GM13977 (cell line): ENCODE measurements at regions not wholly inside any gene's neighbourhood (a gene's known extent, or its start where the extent isn't known, plus 50 kb on each side); places are given as distances from the start of the nearest gene placed in this dataset.

Source experiments
- DNase-seq: peaks from one replicate; pipeline ENCODE4 v3.0.0; 2012; ENCODE audit warnings: low spot score
- in situ Hi-C: fragments of 300-500 bp; cut with MboI; formaldehyde crosslinking; loops from one replicate; pipeline ENCODE4 v1.12.0; 2022; ENCODE audit warnings: low sequenced_read_pairs, low pct_unique_long_range_greater_than_20kb, mixed read lengths, inconsistent platforms; ENCODE audit not compliant: unreplicated experiment
- TF ChIP-seq, protein P1 (sequence below): IDR thresholded peaks from 2 replicates; pipeline ENCODE4 v1.5.1; 2012; ENCODE audit warnings: mild to moderate bottlenecking, control low read depth; ENCODE audit not compliant: insufficient read depth; ENCODE audit errors: extremely low read depth, missing control alignments

DNA sequence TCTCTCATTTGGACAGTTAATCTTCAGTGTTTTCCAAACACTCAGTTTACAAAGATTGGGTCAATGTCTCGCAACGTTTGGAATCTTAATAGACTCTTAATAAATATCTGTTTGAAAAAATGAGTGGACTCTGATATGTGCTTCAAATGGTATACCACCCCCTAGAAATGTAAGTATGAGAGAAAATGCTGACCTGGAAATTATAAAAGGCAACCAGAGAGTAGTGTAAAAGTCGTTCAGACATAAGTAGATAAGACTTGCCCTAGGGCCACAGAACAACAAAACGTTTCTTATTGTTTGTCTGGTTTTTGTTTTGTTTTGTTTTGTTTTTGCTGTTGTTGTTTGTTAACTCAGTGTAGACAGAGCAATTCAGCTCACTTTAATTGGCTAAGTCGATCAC is 97.4 kb upstream of the SPTLC3 start:
- DNase-seq: no peak
- TF ChIP-seq, protein P1, sequence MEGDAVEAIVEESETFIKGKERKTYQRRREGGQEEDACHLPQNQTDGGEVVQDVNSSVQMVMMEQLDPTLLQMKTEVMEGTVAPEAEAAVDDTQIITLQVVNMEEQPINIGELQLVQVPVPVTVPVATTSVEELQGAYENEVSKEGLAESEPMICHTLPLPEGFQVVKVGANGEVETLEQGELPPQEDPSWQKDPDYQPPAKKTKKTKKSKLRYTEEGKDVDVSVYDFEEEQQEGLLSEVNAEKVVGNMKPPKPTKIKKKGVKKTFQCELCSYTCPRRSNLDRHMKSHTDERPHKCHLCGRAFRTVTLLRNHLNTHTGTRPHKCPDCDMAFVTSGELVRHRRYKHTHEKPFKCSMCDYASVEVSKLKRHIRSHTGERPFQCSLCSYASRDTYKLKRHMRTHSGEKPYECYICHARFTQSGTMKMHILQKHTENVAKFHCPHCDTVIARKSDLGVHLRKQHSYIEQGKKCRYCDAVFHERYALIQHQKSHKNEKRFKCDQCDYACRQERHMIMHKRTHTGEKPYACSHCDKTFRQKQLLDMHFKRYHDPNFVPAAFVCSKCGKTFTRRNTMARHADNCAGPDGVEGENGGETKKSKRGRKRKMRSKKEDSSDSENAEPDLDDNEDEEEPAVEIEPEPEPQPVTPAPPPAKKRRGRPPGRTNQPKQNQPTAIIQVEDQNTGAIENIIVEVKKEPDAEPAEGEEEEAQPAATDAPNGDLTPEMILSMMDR: no peak
- in situ Hi-C loops: no loop called here

DNA sequence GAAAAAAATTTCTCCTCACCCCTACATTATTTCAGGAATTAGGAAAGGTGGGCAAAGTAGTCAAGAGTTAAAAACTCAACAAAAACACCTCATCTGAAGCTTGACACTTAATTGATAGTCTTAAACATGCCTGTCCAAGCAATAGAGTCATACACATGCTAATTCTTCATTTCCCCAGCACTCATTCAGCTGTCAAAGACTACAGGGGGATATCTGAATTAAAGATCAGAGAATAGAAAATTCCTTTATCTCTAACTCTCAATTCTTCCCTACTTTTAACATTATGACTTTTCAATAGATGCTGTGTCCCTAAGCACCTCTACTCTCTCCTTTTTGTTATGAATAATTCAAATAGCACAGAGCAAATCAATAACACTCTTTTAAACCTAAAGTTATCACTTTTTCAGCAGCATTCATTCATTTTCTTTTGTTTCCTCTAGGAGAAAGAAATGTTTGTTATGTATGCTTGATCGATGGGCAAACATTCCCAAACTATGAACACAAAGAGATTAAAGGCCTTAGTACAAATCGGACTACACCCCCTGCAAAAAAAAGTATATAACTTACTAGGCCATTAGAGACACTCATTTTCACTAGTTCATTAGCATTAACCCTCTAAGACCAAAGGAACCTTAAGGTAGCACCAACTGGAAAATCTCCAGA is 94.9 kb upstream of the SPTLC3 start:
- TF ChIP-seq, protein P1: no peak
- in situ Hi-C loops: no loop called here
- DNase-seq: no peak

DNA sequence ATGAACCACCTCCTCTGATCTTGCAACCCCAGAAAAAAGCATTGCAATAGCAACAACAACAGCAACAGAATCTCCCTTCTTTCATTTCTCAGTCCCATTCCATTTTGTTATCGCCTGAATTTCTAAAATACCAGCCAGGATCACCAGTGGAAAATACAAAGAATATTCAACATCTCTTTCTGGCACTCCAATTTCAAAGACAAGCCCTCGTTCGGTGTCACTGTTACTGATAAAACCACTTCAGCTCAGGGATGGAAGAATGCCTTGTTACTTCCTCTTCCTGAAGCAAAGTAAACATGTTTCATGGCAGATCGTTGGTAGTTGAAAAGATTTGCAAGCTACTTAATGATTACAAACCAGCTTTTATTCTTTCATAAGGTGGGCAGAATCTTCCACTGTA is 94.0 kb upstream of the SPTLC3 start:
- DNase-seq: no peak
- TF ChIP-seq, protein P1: no peak

DNA sequence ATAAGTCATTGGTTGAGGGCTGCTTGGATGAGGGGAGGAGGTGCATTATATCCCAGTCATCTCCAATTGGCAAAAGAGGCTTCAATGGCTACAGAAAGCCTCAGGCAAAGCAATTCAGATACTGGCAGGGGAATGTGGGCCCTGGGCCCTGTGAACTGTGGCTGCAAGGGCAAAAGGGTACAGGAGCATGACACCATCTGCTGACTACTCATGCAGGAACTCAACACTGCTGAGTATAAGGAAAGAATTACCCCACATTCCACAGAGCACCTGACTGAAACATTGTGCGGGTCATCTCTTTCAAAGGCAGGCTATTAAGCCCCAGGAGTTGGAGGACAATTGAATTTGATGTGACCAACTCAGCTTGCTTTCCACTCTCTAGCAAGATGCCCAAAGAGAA is 92.1 kb upstream of the SPTLC3 start:
- DNase-seq: no peak
- TF ChIP-seq, protein P1: no peak
- in situ Hi-C loops: no loop called here

More for the DNA sequence above, 94.0 kb upstream of the SPTLC3 start:
- in situ Hi-C loops: no loop called here

DNA sequence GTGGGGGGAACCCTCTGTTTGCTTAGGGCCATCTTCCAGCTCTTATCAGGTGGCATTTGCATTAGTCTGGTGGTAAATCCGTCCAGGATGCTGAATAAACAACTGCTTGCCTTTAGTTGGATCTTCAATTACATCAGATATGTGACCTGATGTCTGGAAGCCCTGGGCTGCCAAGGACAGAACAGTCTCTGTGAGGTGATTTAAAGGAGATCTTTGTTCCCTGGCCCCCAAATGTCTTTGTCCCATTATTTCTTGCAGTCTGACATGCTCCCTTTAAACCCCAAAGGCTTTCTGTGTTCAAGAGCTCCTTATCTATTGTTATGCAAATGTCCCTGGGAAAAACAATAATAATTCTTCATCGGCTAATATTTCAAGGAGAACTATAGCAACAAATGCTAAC is 84.6 kb upstream of the SPTLC3 start:
- no peak for DNase-seq
- TF ChIP-seq, protein P1: no peak
- in situ Hi-C loops: no loop called here

DNA sequence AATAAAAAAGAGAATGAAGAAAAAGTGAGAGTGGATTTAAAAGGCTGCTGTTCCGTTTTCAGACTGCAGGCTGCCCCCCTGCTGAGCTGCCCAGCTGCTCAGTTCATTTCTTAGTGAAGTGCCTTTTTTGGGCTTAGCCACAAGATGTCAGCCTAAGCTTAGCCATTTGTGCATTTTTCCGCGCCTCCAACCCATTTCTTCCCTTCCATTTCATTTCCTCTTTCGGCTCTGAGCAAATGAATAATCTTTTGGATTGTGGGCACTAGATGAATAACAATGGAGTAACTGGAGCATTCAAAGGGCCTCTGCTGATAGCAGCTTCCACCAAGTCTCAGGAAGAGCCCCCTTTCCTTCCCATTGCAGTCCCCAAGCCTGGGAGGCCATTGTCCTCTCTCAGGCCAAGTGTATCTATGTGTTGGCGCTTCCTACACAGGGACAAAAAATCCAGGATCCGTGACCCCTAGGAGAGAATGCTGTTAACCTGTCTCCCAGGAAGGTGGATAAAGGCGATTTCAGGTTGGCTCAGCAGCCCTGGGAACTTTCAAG is 83.5 kb upstream of the SPTLC3 start:
- TF ChIP-seq, protein P1: peak; percentile 85
- in situ Hi-C loops: no loop called here

More for the DNA sequence above, 83.5 kb upstream of the SPTLC3 start:
- DNase-seq: peak; percentile 70
